ENCODE measurements at regions not wholly inside any gene's neighbourhood (a gene's known extent, or its start where the extent isn't known, plus 50 kb on each side); places are given as distances from the start of the nearest gene placed in this dataset.

GRCh38 chr3:28745916-28746617, 397.4 kb upstream of the AZI2 start:
- H3K79me2 ChIP-seq (ENCODE audit: control insufficient read depth, low read length) = no peaks in the 10 kb centered on the region
- no peak overlapping the region for H3K4me3 ChIP-seq (ENCODE audit: low read length)
- no peaks in the 10 kb centered on the region for H3K4me1 ChIP-seq (ENCODE audit: control insufficient read depth, low read length)
- H3K27me3 ChIP-seq (ENCODE audit: control insufficient read depth, low read length) = no peaks in the 10 kb centered on the region
- no peak overlapping the region for H3K4me2 ChIP-seq (ENCODE audit: low read length)
- TF ChIP-seq EZH2phosphoT487 (IDR thresholded peaks at IDR 0.05; ENCODE audit: borderline replicate concordance, low read length) (no peak), CTCF (IDR thresholded peaks at IDR 0.05; ENCODE audit: low read depth, low read length, poor library complexity, severe bottlenecking) (no peak)
- H4K20me1 ChIP-seq (ENCODE audit: control insufficient read depth, insufficient read depth, low read depth, low read length) = no peaks in the 10 kb centered on the region
- H3K27ac ChIP-seq (ENCODE audit: low read depth, low read length) = no peak overlapping the region
- no peaks in the 10 kb centered on the region for H3K36me3 ChIP-seq (ENCODE audit: control insufficient read depth, low read length)
- no peaks in the 10 kb centered on the region for H3F3A ChIP-seq (ENCODE audit: control insufficient read depth, insufficient read depth)
- no peaks in the 10 kb centered on the region for H3K9me3 ChIP-seq (ENCODE audit: control insufficient read depth, insufficient read depth, low read length)
- no peaks in the 10 kb centered on the region for H3K9me2 ChIP-seq (replicated peaks; ENCODE audit: control insufficient read depth, low read length)

GRCh38 chr3:28746990-28747389, 398.4 kb upstream of the AZI2 start:
- H3K79me2 ChIP-seq (ENCODE audit: control insufficient read depth, low read length) = no peaks in the 10 kb centered on the region
- no peaks in the 10 kb centered on the region for H3K9me2 ChIP-seq (replicated peaks; ENCODE audit: control insufficient read depth, low read length)
- no peaks in the 10 kb centered on the region for H3K4me1 ChIP-seq (ENCODE audit: control insufficient read depth, low read length)
- no peaks in the 10 kb centered on the region for H3K36me3 ChIP-seq (ENCODE audit: control insufficient read depth, low read length)
- no peak overlapping the region for H3K4me3 ChIP-seq (ENCODE audit: low read length)
- H3K27me3 ChIP-seq (ENCODE audit: control insufficient read depth, low read length) = no peaks in the 10 kb centered on the region
- H3F3A ChIP-seq (ENCODE audit: control insufficient read depth, insufficient read depth) = no peaks in the 10 kb centered on the region
- no peaks in the 10 kb centered on the region for H4K20me1 ChIP-seq (ENCODE audit: control insufficient read depth, insufficient read depth, low read depth, low read length)
- no peak for TF ChIP-seq EZH2phosphoT487 (IDR thresholded peaks at IDR 0.05; ENCODE audit: borderline replicate concordance, low read length)
- no peak for TF ChIP-seq CTCF (IDR thresholded peaks at IDR 0.05; ENCODE audit: low read depth, low read length, poor library complexity, severe bottlenecking)
- no peaks in the 10 kb centered on the region for H3K9me3 ChIP-seq (ENCODE audit: control insufficient read depth, insufficient read depth, low read length)
- H3K27ac ChIP-seq (ENCODE audit: low read depth, low read length) = no peak overlapping the region
- no peak overlapping the region for H3K4me2 ChIP-seq (ENCODE audit: low read length)

- Histone ChIP-seq H3K4me1 (ENCODE audit: control insufficient read depth, low read length) (no peaks in the 10 kb centered on the region), H3K27ac (ENCODE audit: low read depth, low read length) (no peak overlapping the region), H3K9me3 (ENCODE audit: control insufficient read depth, insufficient read depth, low read length) (no peaks in the 10 kb centered on the region), H3K4me2 (ENCODE audit: low read length) (no peak overlapping the region), H3K9me2 (replicated peaks; ENCODE audit: control insufficient read depth, low read length) (no peaks in the 10 kb centered on the region), H3F3A (ENCODE audit: control insufficient read depth, insufficient read depth) (no peaks in the 10 kb centered on the region), H3K79me2 (ENCODE audit: control insufficient read depth, low read length) (no peaks in the 10 kb centered on the region), H3K4me3 (ENCODE audit: low read length) (no peak overlapping the region), H3K36me3 (ENCODE audit: control insufficient read depth, low read length) (no peaks in the 10 kb centered on the region), H3K27me3 (ENCODE audit: control insufficient read depth, low read length) (no peaks in the 10 kb centered on the region), H4K20me1 (ENCODE audit: control insufficient read depth, insufficient read depth, low read depth, low read length) (no peaks in the 10 kb centered on the region)
- TF ChIP-seq EZH2phosphoT487 (IDR thresholded peaks at IDR 0.05; ENCODE audit: borderline replicate concordance, low read length) = no peak
- no peak for TF ChIP-seq CTCF (IDR thresholded peaks at IDR 0.05; ENCODE audit: low read depth, low read length, poor library complexity, severe bottlenecking)
These were observed 403.2 kb upstream of the AZI2 start for GRCh38 chr3:28751864-28752263.

Data from DOHH2 (cell line).